Nephron progenitor cell (in vitro differentiated cells): ENCODE measurements at regions not wholly inside any gene's neighbourhood (a gene's known extent, or its start where the extent isn't known, plus 50 kb on each side); places are given as distances from the start of the nearest gene placed in this dataset.

Experiments used
- DNase-seq: peaks from one replicate; pipeline ENCODE4 v3.0.0; 2021
- H3K27ac Mint-ChIP-seq: 2 replicates; pipeline ENCODE4 v1.8.0; 2021; ENCODE audit warnings: mild to moderate bottlenecking, moderate library complexity, mixed read lengths
- H3K27me3 Mint-ChIP-seq: 2 replicates; pipeline ENCODE4 v1.8.0; 2021; ENCODE audit warnings: mild to moderate bottlenecking, low read depth, mixed read lengths; ENCODE audit not compliant: poor library complexity
- H3K36me3 Mint-ChIP-seq: 2 replicates; pipeline ENCODE4 v1.8.0; 2021; ENCODE audit warnings: low read depth, mixed read lengths
- H3K4me1 Mint-ChIP-seq: 2 replicates; pipeline ENCODE4 v1.8.0; 2021; ENCODE audit warnings: mixed read lengths
- H3K4me3 Mint-ChIP-seq: 2 replicates; pipeline ENCODE4 v1.8.0; 2021; ENCODE audit warnings: mild to moderate bottlenecking, moderate library complexity, mixed read lengths
- H3K9me3 Mint-ChIP-seq: 2 replicates; pipeline ENCODE4 v1.8.0; 2021; ENCODE audit warnings: mild to moderate bottlenecking, moderate library complexity, mixed read lengths
- CTCF ChIP-seq: fragments of 200-600 bp; sonication (generic); IDR thresholded peaks from 2 replicates; pipeline ENCODE4 v1.5.0; 2021; ENCODE audit warnings: antibody characterized with exemption

GRCh38 chrX:150291014-150291413 is 72.1 kb upstream of the MAMLD1 start:
- H3K27me3 Mint-ChIP-seq = peaks cover 5% of the 10 kb centered on the region
- no peaks in the 10 kb centered on the region for H3K36me3 Mint-ChIP-seq
- H3K4me3 Mint-ChIP-seq = no peak overlapping the region
- no peak for DNase-seq
- no peak overlapping the region for H3K27ac Mint-ChIP-seq
- no peak for TF ChIP-seq CTCF
- no peaks in the 10 kb centered on the region for H3K4me1 Mint-ChIP-seq
- peaks cover 46% of the 10 kb centered on the region for H3K9me3 Mint-ChIP-seq

GRCh38 chrX:150293311-150294013 is 69.7 kb upstream of the MAMLD1 start:
- H3K9me3 Mint-ChIP-seq = peaks cover 32% of the 10 kb centered on the region
- no peak overlapping the region for H3K4me3 Mint-ChIP-seq
- peaks cover 7% of the 10 kb centered on the region for H3K27me3 Mint-ChIP-seq
- no peak overlapping the region for H3K27ac Mint-ChIP-seq
- no peak for DNase-seq
- TF ChIP-seq CTCF = no peak
- H3K4me1 Mint-ChIP-seq = peaks cover 3% of the 10 kb centered on the region
- no peaks in the 10 kb centered on the region for H3K36me3 Mint-ChIP-seq

GRCh38 chrX:150298841-150299551 is 64.1 kb upstream of the MAMLD1 start:
- no peak for DNase-seq
- no peaks in the 10 kb centered on the region for H3K36me3 Mint-ChIP-seq
- peaks cover 4% of the 10 kb centered on the region for H3K4me1 Mint-ChIP-seq
- H3K4me3 Mint-ChIP-seq = no peak overlapping the region
- H3K27me3 Mint-ChIP-seq = peaks cover 2% of the 10 kb centered on the region
- H3K27ac Mint-ChIP-seq = no peak overlapping the region
- peaks cover 17% of the 10 kb centered on the region for H3K9me3 Mint-ChIP-seq
- no peak for TF ChIP-seq CTCF

- Mint-ChIP-seq H3K4me1 (peaks cover 4% of the 10 kb centered on the region), H3K36me3 (no peaks in the 10 kb centered on the region), H3K4me3 (no peak overlapping the region), H3K27me3 (peaks cover 6% of the 10 kb centered on the region), H3K9me3 (peaks cover 23% of the 10 kb centered on the region), H3K27ac (no peak overlapping the region)
- no peak for TF ChIP-seq CTCF
- DNase-seq = no peak
Observed at GRCh38 chrX:150299579-150299978, 63.5 kb upstream of the MAMLD1 start.

- Mint-ChIP-seq H3K9me3 (peaks cover 36% of the 10 kb centered on the region), H3K36me3 (no peaks in the 10 kb centered on the region), H3K27ac (no peak overlapping the region), H3K4me1 (peaks cover under 1% of the 10 kb centered on the region), H3K27me3 (peaks cover 3% of the 10 kb centered on the region), H3K4me3 (no peak overlapping the region)
- TF ChIP-seq CTCF = no peak
- no peak for DNase-seq
Observed at GRCh38 chrX:150303386-150304097, 59.6 kb upstream of the MAMLD1 start.
